ENCODE measurements at regions not wholly inside any gene's neighbourhood (a gene's known extent, or its start where the extent isn't known, plus 50 kb on each side); places are given as distances from the start of the nearest gene placed in this dataset.

DNA sequence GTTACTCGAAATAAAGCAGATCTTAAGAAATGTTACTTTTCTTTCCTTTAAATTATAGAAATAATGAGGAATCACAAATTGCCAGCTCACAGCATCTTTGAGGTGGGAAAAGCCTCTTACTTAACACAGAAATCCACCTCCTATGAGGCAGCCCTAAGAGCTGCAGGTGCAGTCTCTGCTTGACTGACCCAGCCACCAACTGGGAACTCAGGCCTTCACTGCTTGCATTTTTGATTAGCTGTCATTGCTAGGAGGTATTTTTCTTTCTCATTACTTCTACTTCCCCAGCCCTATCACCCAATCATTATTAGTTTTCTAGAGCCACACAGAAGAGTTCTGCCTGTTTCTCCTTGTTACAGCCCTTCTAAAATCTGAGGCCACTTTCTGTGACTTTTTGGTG, 416.5 kb upstream of the KLF4 start:
- dilution Hi-C loops (cut with HindIII; ENCODE audit: low sequenced_read_pairs, unreplicated experiment) (no loop called here), intact Hi-C loops (cut with micrococcal nuclease) (no loop called here), in situ Hi-C loops (cut with MboI; ENCODE audit: low sequenced_read_pairs) (no loop called here)
- H4K91ac ChIP-seq (ENCODE audit: insufficient read depth, low read depth, low read length) = no peak overlapping the region
- no peak overlapping the region for H3K4ac ChIP-seq (ENCODE audit: low read depth, low read length)
- no peaks in the 10 kb centered on the region for H4K20me1 ChIP-seq (ENCODE audit: insufficient read depth, low read length)
- no peak overlapping the region for H3K23ac ChIP-seq (ENCODE audit: low read depth, low read length)
- H3K9me3 ChIP-seq (ENCODE audit: control insufficient read depth, insufficient read depth, low read length) = peaks cover 5% of the 10 kb centered on the region
- no peak overlapping the region for H3K9ac ChIP-seq (ENCODE audit: low read depth, low read length)
- no CpG with 5 or more reads among the region's 1 CpG for WGBS, 2 experiments (ENCODE audit: extremely low coverage in 2 of 2, insufficient read length in 1 of 2)
- no peak overlapping the region for H2AK9ac ChIP-seq (replicated peaks; ENCODE audit: low read depth, low read length, poor library complexity)
- H3K4me1 ChIP-seq (ENCODE audit: control insufficient read depth, insufficient read depth, low read length) = no peaks in the 10 kb centered on the region
- H3K27me3 ChIP-seq (ENCODE audit: control insufficient read depth, insufficient read depth, low read length) = peaks cover 5% of the 10 kb centered on the region; the same call in 1 of the 2 replicates
- TF ChIP-seq RCOR1 (IDR thresholded peaks at IDR 0.05; ENCODE audit: insufficient replicate concordance, low read length) (no peak), FOS (IDR thresholded peaks at IDR 0.05; ENCODE audit: low read depth, low read length) (no peak), CHD1 (IDR thresholded peaks at IDR 0.05; ENCODE audit: low read depth, low read length) (no peak), SMC3 (IDR thresholded peaks at IDR 0.05; ENCODE audit: low read depth, low read length) (no peak), NFE2L2 (IDR thresholded peaks at IDR 0.05; ENCODE audit: low read depth, low read length) (no peak), POLR2A (IDR thresholded peaks at IDR 0.05; ENCODE audit: low read depth, low read length) (no peak), RAD21 (IDR thresholded peaks at IDR 0.05; ENCODE audit: low read length) (no peak), MAZ (IDR thresholded peaks at IDR 0.05; ENCODE audit: borderline replicate concordance, low read depth, low read length) (no peak), CEBPB (IDR thresholded peaks at IDR 0.05; ENCODE audit: low read depth, low read length) (no peak)
- TF ChIP-seq, protein P1, sequence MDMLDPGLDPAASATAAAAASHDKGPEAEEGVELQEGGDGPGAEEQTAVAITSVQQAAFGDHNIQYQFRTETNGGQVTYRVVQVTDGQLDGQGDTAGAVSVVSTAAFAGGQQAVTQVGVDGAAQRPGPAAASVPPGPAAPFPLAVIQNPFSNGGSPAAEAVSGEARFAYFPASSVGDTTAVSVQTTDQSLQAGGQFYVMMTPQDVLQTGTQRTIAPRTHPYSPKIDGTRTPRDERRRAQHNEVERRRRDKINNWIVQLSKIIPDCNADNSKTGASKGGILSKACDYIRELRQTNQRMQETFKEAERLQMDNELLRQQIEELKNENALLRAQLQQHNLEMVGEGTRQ (IDR thresholded peaks at IDR 0.05; ENCODE audit: low read depth, low read length) = no peak
- no peaks in the 10 kb centered on the region for H3K9me1 ChIP-seq (ENCODE audit: insufficient read depth, low read length)
- ChIA-PET CTCF (no interaction called here), POLR2A (ENCODE audit: unreplicated experiment) (interaction anchor here (0.6 kb wide), 1 partner anchor 38 kb away, joined by 4 read pairs; no protein-coding TSS in a partner anchor)
- no peak overlapping the region for H2BK5ac ChIP-seq (ENCODE audit: low read depth, low read length, poor library complexity, severe bottlenecking)
- H4K8ac ChIP-seq (ENCODE audit: low read depth in 2 of 2, low read length in 2 of 2) = no peak overlapping the region
- H3K36me3 ChIP-seq (ENCODE audit: control insufficient read depth, insufficient read depth, low read length) = no peaks in the 10 kb centered on the region
- H2AK5ac ChIP-seq (ENCODE audit: low read depth, low read length) = no peak overlapping the region
- ATAC-seq (ENCODE audit: low read depth) = no peak
- no peak overlapping the region; the same call in 1 of the 2 replicates for H3K18ac ChIP-seq (ENCODE audit: low read depth, low read length)
- no peak overlapping the region for H2BK120ac ChIP-seq (ENCODE audit: low read depth, low read length)
- H2BK20ac ChIP-seq (ENCODE audit: low read depth, low read length) = no peak overlapping the region
- no peak overlapping the region for H4K5ac ChIP-seq (ENCODE audit: low read depth, low read length)
- no TSS peak for BruUV-seq (replicated peaks)
- H3K27ac ChIP-seq (ENCODE audit: insufficient read depth, low read length) = no peak overlapping the region
- no peak overlapping the region for H3K4me3 ChIP-seq (ENCODE audit: insufficient read depth, low read depth, low read length)
- H2BK15ac ChIP-seq (ENCODE audit: low read depth, low read length) = no peak overlapping the region
- no peak overlapping the region for H3K4me2 ChIP-seq (ENCODE audit: low read depth, low read length)
- H2AFZ ChIP-seq (replicated peaks; ENCODE audit: low read length, poor library complexity) = no peak overlapping the region
- no peaks in the 10 kb centered on the region for H3K79me1 ChIP-seq (ENCODE audit: low read depth in 1 of 2, low read length in 2 of 2)
- DNase-seq = no peak
- no peak overlapping the region for H3K56ac ChIP-seq (ENCODE audit: extremely low read depth, insufficient read depth, low read length)
- no peak overlapping the region for H3K14ac ChIP-seq (replicated peaks; ENCODE audit: low read depth, low read length)
